Ectodermal cell (in vitro differentiated cells): ENCODE measurements at regions not wholly inside any gene's neighbourhood (a gene's known extent, or its start where the extent isn't known, plus 50 kb on each side); places are given as distances from the start of the nearest gene placed in this dataset.

Experiments used
- H3K27ac ChIP-seq: 2 replicates; pipeline ENCODE4 v1.7.0; 2013; ENCODE audit warnings: mild to moderate bottlenecking, low read depth, low read length; ENCODE audit not compliant: insufficient read depth, poor library complexity, severe bottlenecking
- H3K27me3 ChIP-seq: 2 replicates; pipeline ENCODE4 v1.7.0; 2013; ENCODE audit warnings: mild to moderate bottlenecking, low read length; ENCODE audit not compliant: insufficient read depth, control insufficient read depth, poor library complexity, severe bottlenecking
- H3K36me3 ChIP-seq: one replicate; pipeline ENCODE4 v1.7.0; 2013; ENCODE audit warnings: low read length; ENCODE audit not compliant: control insufficient read depth, insufficient read depth
- H3K4me1 ChIP-seq: one replicate; pipeline ENCODE4 v1.7.0; 2013; ENCODE audit warnings: low read length; ENCODE audit not compliant: control insufficient read depth, insufficient read depth
- H3K4me3 ChIP-seq: 2 replicates; pipeline ENCODE4 v1.7.0; 2013; ENCODE audit warnings: low read depth, low read length, control low read depth; ENCODE audit not compliant: insufficient read depth
- H3K9me3 ChIP-seq: 2 replicates; pipeline ENCODE4 v1.7.0; 2013; ENCODE audit warnings: mild to moderate bottlenecking, low read length, moderate library complexity; ENCODE audit not compliant: control insufficient read depth
- WGBS, 2 experiments: methylation state at CpG; one replicate each; pipeline ENCODE4 v1.1.7; 2013; ENCODE audit warnings: missing lambda C conversion rate in 2 of 2; 5-methylcytosine and 5-hydroxymethylcytosine counted together

DNA sequence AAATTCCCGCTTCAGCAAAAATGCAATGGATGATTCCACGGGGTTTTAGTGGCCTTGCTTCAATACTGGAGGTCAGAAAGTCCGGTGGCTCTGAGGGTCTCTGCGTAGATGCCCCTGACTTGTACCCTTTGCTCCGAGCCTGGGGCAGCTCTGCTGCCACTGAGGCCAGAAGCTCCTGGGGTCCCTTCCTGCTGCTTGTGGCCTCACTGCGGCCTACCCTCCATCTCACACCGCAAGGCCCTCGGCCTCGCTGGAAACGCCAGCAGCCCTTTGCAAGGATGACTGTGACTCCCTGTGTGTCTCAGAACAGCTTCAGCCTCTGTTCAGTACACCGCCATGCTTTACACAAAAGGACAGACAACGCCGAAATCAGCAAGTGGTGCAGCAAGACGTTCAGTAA lies 244.8 kb downstream of the ACTR3B start:
- H3K27ac ChIP-seq: no peak overlapping the region
- no peaks in the 10 kb centered on the region for H3K27me3 ChIP-seq
- no peak overlapping the region for H3K4me3 ChIP-seq
- no peaks in the 10 kb centered on the region for H3K36me3 ChIP-seq
- no peaks in the 10 kb centered on the region for H3K4me1 ChIP-seq
- WGBS, 2 experiments: 88 to 93% methylated on average over 14 of the region's 14 CpGs
- H3K9me3 ChIP-seq: no peaks in the 10 kb centered on the region

DNA sequence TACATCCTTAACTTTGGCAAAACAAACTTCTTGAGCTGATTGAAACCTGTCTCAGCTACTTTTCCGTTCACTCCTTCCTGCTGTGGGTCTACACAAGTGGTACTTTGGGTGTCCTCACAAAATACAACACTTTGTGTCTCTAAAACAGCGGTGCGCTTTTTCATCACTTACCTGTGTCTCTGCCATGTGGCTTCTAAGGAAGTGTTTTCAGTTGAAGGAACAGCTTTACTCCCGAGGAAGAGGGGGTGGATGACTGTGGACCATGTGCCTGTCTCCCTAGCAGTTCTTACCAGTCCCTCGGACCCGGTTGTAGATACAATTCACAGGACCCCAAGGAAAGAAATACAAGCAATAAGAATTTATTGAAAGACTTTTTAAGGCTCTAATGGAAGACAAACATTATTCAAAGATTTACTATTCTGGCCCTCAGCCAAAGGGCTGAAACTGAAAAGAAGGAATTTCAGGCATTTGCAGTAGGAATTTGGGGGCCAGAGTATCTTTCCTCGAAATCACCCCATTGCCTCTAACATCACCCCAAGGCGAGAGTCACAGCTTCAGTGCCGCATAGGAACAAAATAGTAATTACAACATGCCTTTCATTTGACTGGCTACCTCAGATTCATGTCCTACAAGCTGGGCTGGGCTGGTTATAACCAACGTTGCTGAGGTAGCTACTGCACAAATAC lies 246.3 kb downstream of the ACTR3B start:
- WGBS, 2 experiments: 76 to 79% methylated on average over 10 of the region's 10 CpGs
- Histone ChIP-seq H3K4me3 (no peak overlapping the region), H3K9me3 (no peaks in the 10 kb centered on the region), H3K27me3 (no peaks in the 10 kb centered on the region), H3K27ac (no peak overlapping the region), H3K36me3 (no peaks in the 10 kb centered on the region), H3K4me1 (no peaks in the 10 kb centered on the region)

DNA sequence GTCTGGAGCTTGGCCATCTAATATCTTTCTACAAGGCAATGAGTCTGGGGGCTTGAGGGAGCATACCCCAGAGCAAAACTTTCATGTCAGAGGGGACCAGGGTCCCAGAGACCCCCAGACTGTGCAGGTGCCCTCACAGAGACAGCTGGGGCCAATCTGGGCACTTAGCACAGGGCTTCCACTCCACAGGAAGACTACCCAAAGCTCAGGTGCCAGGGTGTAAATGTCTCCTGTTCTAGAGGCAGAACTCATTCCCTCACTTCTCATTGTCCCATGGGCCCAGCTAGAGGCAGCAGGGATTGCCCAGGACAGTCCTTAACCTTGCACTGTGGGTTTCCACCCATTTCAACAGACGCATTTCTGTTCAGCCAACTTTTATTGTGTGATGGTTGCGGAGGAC lies 246.9 kb downstream of the ACTR3B start:
- Histone ChIP-seq H3K27ac (no peak overlapping the region), H3K36me3 (no peaks in the 10 kb centered on the region), H3K27me3 (no peaks in the 10 kb centered on the region), H3K4me3 (no peak overlapping the region), H3K4me1 (no peaks in the 10 kb centered on the region), H3K9me3 (no peaks in the 10 kb centered on the region)
- 95 to 97% methylated on average over 2 of the region's 2 CpGs for WGBS, 2 experiments

DNA sequence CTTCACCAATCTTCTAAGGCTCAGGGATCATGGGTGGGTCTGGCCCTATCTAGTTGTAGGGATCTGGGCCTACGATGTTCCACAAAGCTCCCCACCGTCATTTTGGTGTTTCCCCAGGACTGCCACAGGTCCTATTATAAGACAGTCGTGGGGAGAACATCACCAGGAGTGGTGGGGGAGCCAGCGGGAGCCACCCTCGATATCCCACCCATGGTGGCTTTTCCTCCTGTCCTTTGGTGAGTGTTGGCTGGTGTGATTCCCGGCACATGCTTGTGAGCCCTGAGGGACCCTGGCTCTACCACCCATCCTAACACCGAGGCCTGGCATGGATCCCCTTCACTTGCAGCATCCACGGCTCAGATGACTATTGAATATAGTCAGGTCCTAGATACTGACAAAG lies 247.4 kb downstream of the ACTR3B start:
- Histone ChIP-seq H3K4me1 (no peaks in the 10 kb centered on the region), H3K36me3 (no peaks in the 10 kb centered on the region), H3K4me3 (no peak overlapping the region), H3K27me3 (no peaks in the 10 kb centered on the region), H3K27ac (no peak overlapping the region), H3K9me3 (no peaks in the 10 kb centered on the region)
- WGBS, 2 experiments: 88 to 96% methylated on average over 8 of the region's 8 CpGs

DNA sequence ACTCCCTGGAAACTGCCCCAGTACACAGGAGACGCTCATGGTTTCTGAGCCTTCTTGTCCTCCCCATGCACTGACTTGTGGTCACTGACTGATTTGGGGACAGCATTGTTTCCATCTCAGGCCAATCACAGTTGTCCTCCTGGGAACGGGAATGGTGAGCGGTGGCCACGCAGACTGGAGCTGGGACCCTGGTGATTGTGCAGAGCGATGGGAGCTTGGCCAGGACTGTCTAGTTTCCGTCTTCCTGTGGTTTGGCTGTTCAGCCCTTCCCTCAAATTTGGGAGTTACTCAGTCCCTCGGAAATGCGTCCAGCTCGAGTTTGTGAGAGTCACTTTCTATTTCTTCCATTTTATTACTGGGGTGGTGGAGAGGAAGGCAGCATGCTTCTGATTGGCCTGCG lies 250.9 kb downstream of the ACTR3B start:
- H3K4me1 ChIP-seq: no peaks in the 10 kb centered on the region
- no peak overlapping the region for H3K27ac ChIP-seq
- H3K4me3 ChIP-seq: no peak overlapping the region
- no peaks in the 10 kb centered on the region for H3K36me3 ChIP-seq
- no peaks in the 10 kb centered on the region for H3K27me3 ChIP-seq
- WGBS, 2 experiments: 89 to 92% methylated on average over 10 of the region's 10 CpGs
- H3K9me3 ChIP-seq: no peaks in the 10 kb centered on the region

DNA sequence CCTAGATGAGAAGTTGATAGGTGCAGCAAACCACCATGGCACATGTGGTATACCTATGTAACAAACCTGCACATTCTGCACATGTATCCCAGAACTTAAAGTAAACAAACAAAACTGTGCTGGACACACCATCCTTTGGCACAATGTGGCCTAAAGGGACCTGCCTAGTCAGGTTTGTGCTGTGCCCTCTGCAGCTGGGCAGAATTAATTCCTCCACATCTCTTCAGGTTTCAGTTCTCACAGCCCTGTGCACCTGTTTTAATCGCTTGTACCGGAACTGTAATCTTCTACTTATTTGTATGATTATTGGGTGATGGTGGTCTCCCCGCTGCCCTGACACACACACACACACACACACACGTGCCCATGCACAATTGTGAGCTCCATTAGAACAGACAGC lies 252.7 kb downstream of the ACTR3B start:
- Histone ChIP-seq H3K27me3 (no peaks in the 10 kb centered on the region), H3K4me1 (no peaks in the 10 kb centered on the region)
- WGBS, 2 experiments: 87 to 89% methylated on average over 2 to 4 of the region's 4 CpGs

DNA sequence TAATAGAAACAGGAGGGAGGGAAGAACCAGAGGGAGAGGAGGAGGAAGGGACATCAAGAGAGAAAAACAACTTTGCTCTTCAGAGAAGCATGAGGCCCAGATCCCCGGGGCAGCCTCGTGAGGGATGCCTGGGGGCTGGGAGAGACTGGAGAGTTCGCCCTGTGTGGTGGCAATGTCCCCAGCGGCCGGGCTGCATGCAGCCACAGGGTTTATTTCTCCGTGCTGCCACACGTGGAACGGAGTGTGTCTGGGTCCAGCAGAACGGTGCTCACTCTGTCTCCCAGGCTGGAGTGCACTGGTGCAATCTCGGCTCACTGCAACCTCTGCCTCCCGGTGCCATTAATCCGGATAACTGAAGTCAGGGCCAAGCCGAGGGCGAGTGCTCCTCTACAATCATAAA lies 257.7 kb downstream of the ACTR3B start:
- H3K4me1 ChIP-seq: peaks cover 1% of the 10 kb centered on the region
- H3K27ac ChIP-seq: no peak overlapping the region
- H3K9me3 ChIP-seq: no peaks in the 10 kb centered on the region
- WGBS, 2 experiments: 81% methylated on average over 14 of the region's 14 CpGs
- no peaks in the 10 kb centered on the region for H3K27me3 ChIP-seq
- no peak overlapping the region for H3K4me3 ChIP-seq
- no peaks in the 10 kb centered on the region for H3K36me3 ChIP-seq

More for the DNA sequence above, 252.7 kb downstream of the ACTR3B start:
- Histone ChIP-seq H3K36me3 (no peaks in the 10 kb centered on the region), H3K27ac (no peak overlapping the region), H3K9me3 (no peaks in the 10 kb centered on the region), H3K4me3 (no peak overlapping the region)

DNA sequence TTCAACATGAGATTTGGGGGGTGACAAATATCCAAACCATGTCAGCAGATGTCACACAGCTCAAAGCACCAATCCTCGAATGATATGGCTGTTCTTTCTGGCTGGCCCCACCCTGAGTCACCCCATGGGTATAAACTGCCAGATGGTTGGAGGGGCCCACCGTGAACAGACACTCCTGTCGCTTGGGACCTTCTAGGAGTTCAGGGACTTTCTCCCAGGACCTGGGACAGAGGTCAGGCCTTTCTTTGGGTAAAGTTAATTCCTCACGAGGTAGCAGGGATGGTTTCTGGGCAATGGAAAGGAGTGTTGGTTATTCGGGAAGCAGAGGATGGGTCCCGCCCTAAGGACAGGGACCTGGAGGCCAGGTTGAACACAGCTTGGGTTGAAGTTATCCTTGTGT lies 262.0 kb downstream of the ACTR3B start:
- Histone ChIP-seq H3K27ac (no peak overlapping the region), H3K4me1 (peaks cover 14% of the 10 kb centered on the region), H3K4me3 (no peak overlapping the region), H3K36me3 (no peaks in the 10 kb centered on the region), H3K27me3 (no peaks in the 10 kb centered on the region), H3K9me3 (no peaks in the 10 kb centered on the region)
- 91 to 94% methylated on average over 6 of the region's 6 CpGs for WGBS, 2 experiments

DNA sequence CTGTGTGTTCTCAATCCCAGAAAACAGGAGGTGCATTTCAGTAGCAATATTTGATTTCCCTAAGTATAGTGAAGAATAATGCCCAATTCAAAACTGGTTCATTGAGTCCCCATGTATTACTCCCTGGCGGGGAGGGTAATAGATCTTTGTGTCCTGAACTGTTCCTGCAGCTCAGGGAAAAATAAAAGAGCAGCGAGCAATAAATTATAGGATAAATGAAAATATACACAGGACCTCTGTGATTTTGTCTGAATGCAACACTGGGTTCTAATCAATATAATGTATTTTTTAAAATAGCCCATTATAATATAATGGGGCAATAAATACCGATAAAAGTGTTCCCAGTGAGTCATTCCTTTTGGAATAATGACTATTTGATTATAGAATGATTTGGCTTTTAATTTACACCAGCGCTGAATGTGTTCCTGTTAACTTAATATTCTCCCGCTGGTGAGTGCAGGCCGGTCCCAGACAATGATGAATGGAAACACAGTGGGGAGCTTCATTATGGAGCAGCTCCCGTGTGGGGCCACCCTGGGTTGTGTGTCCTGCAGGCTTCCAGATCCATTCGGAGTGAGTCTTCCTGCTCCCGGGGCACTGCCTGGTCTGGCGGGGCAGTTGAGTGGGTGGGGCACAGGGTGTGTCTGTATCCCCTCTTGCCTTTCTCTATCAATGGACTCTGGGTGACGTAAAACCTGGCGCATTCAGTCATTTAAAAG lies 263.1 kb downstream of the ACTR3B start:
- H3K4me3 ChIP-seq: no peak overlapping the region
- H3K36me3 ChIP-seq: no peaks in the 10 kb centered on the region
- WGBS, 2 experiments: 38 to 41% methylated on average over 11 of the region's 12 CpGs
- H3K27me3 ChIP-seq: no peaks in the 10 kb centered on the region
- H3K9me3 ChIP-seq: no peaks in the 10 kb centered on the region
- no peak overlapping the region for H3K27ac ChIP-seq
- H3K4me1 ChIP-seq: peaks cover 14% of the 10 kb centered on the region

DNA sequence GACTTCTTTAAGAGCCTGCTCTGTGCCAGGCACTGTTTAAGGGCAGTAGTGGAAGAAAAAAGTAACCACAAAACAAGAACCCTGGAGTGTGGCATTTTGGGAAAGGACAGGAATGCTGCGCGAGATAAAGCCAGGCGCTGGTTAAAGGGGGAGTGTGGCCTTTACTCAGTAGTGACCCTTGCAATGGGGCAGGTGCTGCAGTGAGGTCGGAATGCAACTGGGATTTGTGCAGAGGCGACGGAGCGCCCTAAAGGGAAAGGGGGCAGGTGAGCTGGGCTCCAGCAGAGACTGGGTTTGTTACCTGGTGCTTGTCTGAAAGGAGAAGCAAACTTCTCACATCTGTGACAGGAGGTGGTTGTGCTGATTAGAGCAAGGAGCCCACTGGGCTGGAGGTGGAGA lies 263.6 kb downstream of the ACTR3B start:
- no peak overlapping the region for H3K27ac ChIP-seq
- H3K4me1 ChIP-seq: peaks cover 14% of the 10 kb centered on the region
- no peaks in the 10 kb centered on the region for H3K9me3 ChIP-seq
- no peaks in the 10 kb centered on the region for H3K36me3 ChIP-seq
- H3K27me3 ChIP-seq: no peaks in the 10 kb centered on the region
- 72 to 75% methylated on average over 7 of the region's 7 CpGs for WGBS, 2 experiments
- no peak overlapping the region for H3K4me3 ChIP-seq
